ENCODE measurements at regions not wholly inside any gene's neighbourhood (a gene's known extent, or its start where the extent isn't known, plus 50 kb on each side); places are given as distances from the start of the nearest gene placed in this dataset.

DNA sequence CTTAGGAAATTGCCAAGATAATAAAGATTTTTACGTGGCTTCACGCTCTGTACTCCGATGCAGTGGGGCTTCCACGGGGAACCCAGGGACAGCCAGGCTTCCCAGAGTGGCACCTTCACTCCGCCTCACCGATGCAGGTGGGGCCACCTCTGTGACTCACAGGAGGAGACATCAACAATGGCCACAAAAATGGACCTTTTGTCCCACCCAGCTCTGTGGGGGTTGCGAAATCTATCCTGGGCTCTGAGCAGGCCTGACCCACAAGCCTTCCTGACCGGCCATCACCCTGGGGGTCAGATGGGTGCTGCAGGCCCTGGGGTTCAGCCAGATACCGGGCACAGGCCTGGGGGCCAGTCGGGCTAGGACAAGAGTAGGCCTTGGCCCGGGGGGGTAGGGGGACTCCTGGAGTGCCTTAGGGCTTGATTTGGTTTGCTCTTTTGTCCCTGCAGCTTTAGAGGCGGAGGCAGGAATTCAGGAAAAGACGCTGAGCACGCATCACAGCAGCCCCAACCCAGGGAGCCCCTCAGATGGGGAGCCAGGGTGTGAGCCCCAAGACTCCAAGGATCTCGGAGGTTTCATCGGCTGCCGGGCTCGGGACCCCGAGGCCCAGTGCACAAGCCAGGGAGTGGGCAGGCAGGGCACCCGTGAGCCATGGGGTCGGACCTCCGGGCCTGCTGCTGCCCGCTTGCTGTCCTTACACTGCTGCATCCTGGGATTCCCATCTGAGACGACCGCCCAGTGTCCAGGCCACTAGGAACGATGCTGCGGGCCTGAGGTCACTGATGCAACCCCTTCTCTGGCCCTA lies 136.5 kb upstream of the NKX1-1 start:
- DNase-seq (no peak), ATAC-seq (ENCODE audit: poor library complexity) (no peak)
- Histone ChIP-seq H3K4me1 (ENCODE audit: insufficient read depth, low read length) (peaks cover 33% of the 10 kb centered on the region), H3K4me3 (ENCODE audit: low read length) (no peak overlapping the region), H3K27ac (ENCODE audit: low read depth in 1 of 2, low read length in 2 of 2) (no peak overlapping the region), H3K27me3 (ENCODE audit: control insufficient read depth in 1 of 2, insufficient read depth in 2 of 2, low read length in 2 of 2) (no peaks in the 10 kb centered on the region), H3K9me3 (ENCODE audit: control insufficient read depth in 1 of 2, insufficient read depth in 1 of 2, low read length in 2 of 2) (peaks cover 0 to 3% of the 10 kb centered on the region in 2 experiments), H3K36me3 (ENCODE audit: insufficient read depth, low read length) (no peaks in the 10 kb centered on the region)
- CTCF ChIA-PET = no interaction called here
- Mint-ChIP-seq H3K4me1 (ENCODE audit: low read depth) (peaks cover 16% of the 10 kb centered on the region), H3K27me3 (peaks cover 6% of the 10 kb centered on the region), H3K9me3 (no peaks in the 10 kb centered on the region), H3K4me3 (no peak overlapping the region), H3K36me3 (ENCODE audit: low read depth) (no peaks in the 10 kb centered on the region), H3K27ac (no peak overlapping the region)
- POLR2A ChIA-PET = no interaction called here
- TF ChIP-seq, protein P1, sequence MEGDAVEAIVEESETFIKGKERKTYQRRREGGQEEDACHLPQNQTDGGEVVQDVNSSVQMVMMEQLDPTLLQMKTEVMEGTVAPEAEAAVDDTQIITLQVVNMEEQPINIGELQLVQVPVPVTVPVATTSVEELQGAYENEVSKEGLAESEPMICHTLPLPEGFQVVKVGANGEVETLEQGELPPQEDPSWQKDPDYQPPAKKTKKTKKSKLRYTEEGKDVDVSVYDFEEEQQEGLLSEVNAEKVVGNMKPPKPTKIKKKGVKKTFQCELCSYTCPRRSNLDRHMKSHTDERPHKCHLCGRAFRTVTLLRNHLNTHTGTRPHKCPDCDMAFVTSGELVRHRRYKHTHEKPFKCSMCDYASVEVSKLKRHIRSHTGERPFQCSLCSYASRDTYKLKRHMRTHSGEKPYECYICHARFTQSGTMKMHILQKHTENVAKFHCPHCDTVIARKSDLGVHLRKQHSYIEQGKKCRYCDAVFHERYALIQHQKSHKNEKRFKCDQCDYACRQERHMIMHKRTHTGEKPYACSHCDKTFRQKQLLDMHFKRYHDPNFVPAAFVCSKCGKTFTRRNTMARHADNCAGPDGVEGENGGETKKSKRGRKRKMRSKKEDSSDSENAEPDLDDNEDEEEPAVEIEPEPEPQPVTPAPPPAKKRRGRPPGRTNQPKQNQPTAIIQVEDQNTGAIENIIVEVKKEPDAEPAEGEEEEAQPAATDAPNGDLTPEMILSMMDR (IDR thresholded peaks at IDR 0.05) = no peak
- intact Hi-C loops (cut with DNase I, micrococcal nuclease) = no loop called here

DNA sequence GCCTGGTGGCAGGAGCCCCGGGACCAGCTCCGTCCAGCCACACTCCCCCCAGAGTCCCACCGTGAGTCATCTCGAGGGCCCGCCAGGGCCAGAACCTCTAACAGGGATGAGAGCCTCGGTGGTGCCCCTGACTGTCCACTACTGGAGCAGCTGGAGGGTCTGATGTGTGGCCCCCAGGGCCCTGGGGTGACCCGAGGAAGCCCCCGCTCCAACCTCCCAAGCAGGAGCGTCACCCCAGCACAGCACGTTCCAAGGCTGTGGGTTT lies 135.9 kb upstream of the NKX1-1 start:
- H3K36me3 ChIP-seq (ENCODE audit: insufficient read depth, low read length) = no peaks in the 10 kb centered on the region
- TF ChIP-seq, protein P1 (IDR thresholded peaks at IDR 0.05) = no peak
- DNase-seq (no peak), ATAC-seq (ENCODE audit: poor library complexity) (no peak)
- POLR2A ChIA-PET = no interaction called here
- no peak overlapping the region for H3K4me3 ChIP-seq (ENCODE audit: low read length)
- no peak overlapping the region for H3K27ac Mint-ChIP-seq
- peaks cover under 1% of the 10 kb centered on the region for H3K27me3 Mint-ChIP-seq
- H3K27me3 ChIP-seq (ENCODE audit: control insufficient read depth in 1 of 2, insufficient read depth in 2 of 2, low read length in 2 of 2) = no peaks in the 10 kb centered on the region
- peaks cover 10% of the 10 kb centered on the region for H3K4me1 Mint-ChIP-seq (ENCODE audit: low read depth)
- no peaks in the 10 kb centered on the region for H3K9me3 ChIP-seq (ENCODE audit: control insufficient read depth in 1 of 2, insufficient read depth in 1 of 2, low read length in 2 of 2)
- H3K27ac ChIP-seq (ENCODE audit: low read depth in 1 of 2, low read length in 2 of 2) = no peak overlapping the region
- no peak overlapping the region for H3K4me3 Mint-ChIP-seq
- CTCF ChIA-PET = no interaction called here
- H3K9me3 Mint-ChIP-seq = no peaks in the 10 kb centered on the region
- no peaks in the 10 kb centered on the region for H3K36me3 Mint-ChIP-seq (ENCODE audit: low read depth)
- intact Hi-C loops (cut with DNase I, micrococcal nuclease) = no loop called here
- peaks cover 27% of the 10 kb centered on the region for H3K4me1 ChIP-seq (ENCODE audit: insufficient read depth, low read length)

DNA sequence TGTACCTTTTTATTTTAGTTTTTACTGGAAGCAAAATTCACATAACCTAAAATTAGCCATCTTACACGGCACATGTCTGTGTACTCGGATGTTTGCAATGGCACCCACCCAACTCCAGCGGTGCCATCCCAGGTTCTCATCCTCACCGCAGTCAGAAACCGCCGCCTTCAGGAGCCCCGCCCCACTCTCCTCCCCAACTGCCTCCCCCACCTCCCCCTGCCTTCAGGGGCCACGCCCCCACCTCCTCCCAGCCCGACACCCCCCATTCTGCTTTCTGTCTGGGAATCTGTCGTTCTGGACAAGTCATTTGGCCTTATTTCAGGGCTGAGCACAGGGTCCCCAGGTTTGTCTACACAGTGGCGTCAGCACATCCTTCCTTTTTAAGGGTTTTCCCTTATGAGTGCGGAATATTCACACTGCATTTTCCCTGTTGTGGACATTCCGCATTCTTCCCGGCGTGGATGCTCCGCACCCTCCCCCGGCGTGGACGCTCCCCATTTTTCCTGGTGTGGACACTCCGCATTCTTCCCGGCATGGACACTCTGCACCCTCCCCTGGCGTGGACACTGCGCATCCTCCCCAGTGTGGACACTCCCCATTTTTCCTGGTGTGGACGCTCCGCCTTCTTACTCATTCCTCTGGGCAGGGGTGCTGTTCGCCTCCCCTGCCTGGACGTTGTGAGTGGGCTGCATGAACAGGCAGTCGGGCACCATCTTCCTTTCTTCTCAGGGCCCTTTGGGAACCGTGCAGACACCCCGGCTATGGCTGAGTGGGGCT lies 135.4 kb upstream of the NKX1-1 start:
- no peaks in the 10 kb centered on the region for H3K9me3 ChIP-seq (ENCODE audit: control insufficient read depth in 1 of 2, insufficient read depth in 1 of 2, low read length in 2 of 2)
- H3K4me1 Mint-ChIP-seq (ENCODE audit: low read depth) = peaks cover 9% of the 10 kb centered on the region
- H3K27ac Mint-ChIP-seq = no peak overlapping the region
- ChIA-PET POLR2A (no interaction called here), CTCF (no interaction called here)
- no peaks in the 10 kb centered on the region for H3K36me3 ChIP-seq (ENCODE audit: insufficient read depth, low read length)
- no peaks in the 10 kb centered on the region for H3K9me3 Mint-ChIP-seq
- no peak for ATAC-seq (ENCODE audit: poor library complexity)
- no peak overlapping the region for H3K4me3 Mint-ChIP-seq
- H3K36me3 Mint-ChIP-seq (ENCODE audit: low read depth) = no peaks in the 10 kb centered on the region
- TF ChIP-seq, protein P1 (IDR thresholded peaks at IDR 0.05) = no peak
- no peak for DNase-seq
- intact Hi-C loops (cut with DNase I, micrococcal nuclease) = no loop called here
- H3K4me3 ChIP-seq (ENCODE audit: low read length) = no peak overlapping the region
- no peak overlapping the region for H3K27ac ChIP-seq (ENCODE audit: low read depth in 1 of 2, low read length in 2 of 2)
- no peaks in the 10 kb centered on the region for H3K27me3 Mint-ChIP-seq
- H3K27me3 ChIP-seq (ENCODE audit: control insufficient read depth in 1 of 2, insufficient read depth in 2 of 2, low read length in 2 of 2) = no peaks in the 10 kb centered on the region
- H3K4me1 ChIP-seq (ENCODE audit: insufficient read depth, low read length) = peaks cover 25% of the 10 kb centered on the region

Data from CD4-positive, alpha-beta T cell (primary cell).